ENCODE measurements at regions not wholly inside any gene's neighbourhood (a gene's known extent, or its start where the extent isn't known, plus 50 kb on each side); places are given as distances from the start of the nearest gene placed in this dataset.

DNA sequence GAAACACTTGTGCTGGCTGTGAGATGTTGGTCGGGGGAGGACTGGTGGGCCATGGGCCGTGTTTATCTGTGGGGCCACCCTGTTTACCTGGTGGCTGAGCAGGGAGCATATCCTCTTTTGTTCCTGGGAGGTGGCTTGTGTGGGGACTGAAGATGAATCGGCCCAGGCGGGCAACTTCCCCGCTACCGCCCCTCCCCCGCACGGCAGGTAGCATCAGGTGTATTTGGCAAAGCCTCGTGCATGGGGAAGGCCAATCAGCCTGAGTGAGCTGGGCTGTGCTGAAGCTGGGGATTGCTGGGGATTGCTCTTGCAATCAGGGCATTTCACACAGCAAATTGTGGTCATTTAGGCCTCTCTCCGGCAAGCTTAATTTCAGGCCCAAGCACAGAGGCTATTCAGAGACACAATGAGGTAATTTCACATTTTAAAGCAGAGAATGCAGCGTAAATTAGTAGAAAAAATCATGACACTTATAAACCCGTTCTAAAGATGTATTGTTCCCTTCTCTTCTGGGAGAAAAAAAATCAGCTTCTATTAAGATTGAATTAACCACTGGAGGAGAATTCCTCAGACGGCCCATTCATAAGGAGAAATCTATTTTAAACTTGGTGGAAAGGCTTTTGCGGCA lies 197.7 kb upstream of the POU3F1 start:
- TF ChIP-seq, protein P1, sequence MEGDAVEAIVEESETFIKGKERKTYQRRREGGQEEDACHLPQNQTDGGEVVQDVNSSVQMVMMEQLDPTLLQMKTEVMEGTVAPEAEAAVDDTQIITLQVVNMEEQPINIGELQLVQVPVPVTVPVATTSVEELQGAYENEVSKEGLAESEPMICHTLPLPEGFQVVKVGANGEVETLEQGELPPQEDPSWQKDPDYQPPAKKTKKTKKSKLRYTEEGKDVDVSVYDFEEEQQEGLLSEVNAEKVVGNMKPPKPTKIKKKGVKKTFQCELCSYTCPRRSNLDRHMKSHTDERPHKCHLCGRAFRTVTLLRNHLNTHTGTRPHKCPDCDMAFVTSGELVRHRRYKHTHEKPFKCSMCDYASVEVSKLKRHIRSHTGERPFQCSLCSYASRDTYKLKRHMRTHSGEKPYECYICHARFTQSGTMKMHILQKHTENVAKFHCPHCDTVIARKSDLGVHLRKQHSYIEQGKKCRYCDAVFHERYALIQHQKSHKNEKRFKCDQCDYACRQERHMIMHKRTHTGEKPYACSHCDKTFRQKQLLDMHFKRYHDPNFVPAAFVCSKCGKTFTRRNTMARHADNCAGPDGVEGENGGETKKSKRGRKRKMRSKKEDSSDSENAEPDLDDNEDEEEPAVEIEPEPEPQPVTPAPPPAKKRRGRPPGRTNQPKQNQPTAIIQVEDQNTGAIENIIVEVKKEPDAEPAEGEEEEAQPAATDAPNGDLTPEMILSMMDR (IDR thresholded peaks at IDR 0.05) = no peak
- TF ChIP-seq POLR2AphosphoS5 (IDR thresholded peaks at IDR 0.05; ENCODE audit: insufficient read depth in 1 of 2, low read depth in 1 of 2) = no peak
- no peak for TF ChIP-seq POLR2A (IDR thresholded peaks at IDR 0.05)

All from vagina (tissue), 2 donors.